ENCODE measurements at regions not wholly inside any gene's neighbourhood (a gene's known extent, or its start where the extent isn't known, plus 50 kb on each side); places are given as distances from the start of the nearest gene placed in this dataset.
"Not testable (repeated sequence)": the region's sequence is repeated elsewhere in the genome, so short reads cannot be mapped to it uniquely, and the experiment has no call there.

GRCh38 chr4:27123123-27123768, 262.6 kb downstream of the STIM2 start:
- H3K27me3 ChIP-seq (replicated peaks; ENCODE audit: control insufficient read depth, insufficient read depth, low read length): peaks cover 3% of the 10 kb centered on the region
- H3K9ac ChIP-seq (ENCODE audit: low read length): peak overlapping the region; percentile 5
- no peaks in the 10 kb centered on the region for H3K36me3 ChIP-seq (ENCODE audit: control insufficient read depth, insufficient read depth, low read length, severe bottlenecking)
- no peaks in the 10 kb centered on the region for H3K9me3 ChIP-seq (ENCODE audit: control insufficient read depth, low read length)
- no peak for DNase-seq (ENCODE audit: low read depth)
- H3K4me3 ChIP-seq (ENCODE audit: low read length): no peak overlapping the region
- peaks cover 18% of the 10 kb centered on the region for H3K4me1 ChIP-seq (ENCODE audit: control insufficient read depth, insufficient read depth, low read length)

- peaks cover 23% of the 10 kb centered on the region for H3K4me1 ChIP-seq (ENCODE audit: control insufficient read depth, insufficient read depth, low read length)
- DNase-seq (ENCODE audit: low read depth): no peak
- H3K36me3 ChIP-seq (ENCODE audit: control insufficient read depth, insufficient read depth, low read length, severe bottlenecking): no peaks in the 10 kb centered on the region
- H3K4me3 ChIP-seq (ENCODE audit: low read length): no peak overlapping the region
- peaks cover 3% of the 10 kb centered on the region for H3K27me3 ChIP-seq (replicated peaks; ENCODE audit: control insufficient read depth, insufficient read depth, low read length)
- peak overlapping the region; percentile 5 for H3K9ac ChIP-seq (ENCODE audit: low read length)
- no peaks in the 10 kb centered on the region for H3K9me3 ChIP-seq (ENCODE audit: control insufficient read depth, low read length)
Observed at GRCh38 chr4:27123769-27124124, 263.1 kb downstream of the STIM2 start.

- H3K9ac ChIP-seq (ENCODE audit: low read length); H3K36me3 ChIP-seq (ENCODE audit: control insufficient read depth, insufficient read depth, low read length, severe bottlenecking); DNase-seq (ENCODE audit: low read depth); H3K9me3 ChIP-seq (ENCODE audit: control insufficient read depth, low read length); H3K27me3 ChIP-seq (replicated peaks; ENCODE audit: control insufficient read depth, insufficient read depth, low read length); H3K4me3 ChIP-seq (ENCODE audit: low read length): not testable (repeated sequence)
- H3K4me1 ChIP-seq (ENCODE audit: control insufficient read depth, insufficient read depth, low read length): peaks cover 48% of the 10 kb centered on the region
Observed at GRCh38 chr4:27126895-27127294, 266.3 kb downstream of the STIM2 start.

- no peaks in the 10 kb centered on the region for H3K36me3 ChIP-seq (ENCODE audit: control insufficient read depth, insufficient read depth, low read length, severe bottlenecking)
- no peak overlapping the region for H3K4me3 ChIP-seq (ENCODE audit: low read length)
- DNase-seq (ENCODE audit: low read depth): no peak
- peaks cover 42% of the 10 kb centered on the region for H3K4me1 ChIP-seq (ENCODE audit: control insufficient read depth, insufficient read depth, low read length)
- no peaks in the 10 kb centered on the region for H3K27me3 ChIP-seq (replicated peaks; ENCODE audit: control insufficient read depth, insufficient read depth, low read length)
- H3K9me3 ChIP-seq (ENCODE audit: control insufficient read depth, low read length): peaks cover under 1% of the 10 kb centered on the region
- no peak overlapping the region for H3K9ac ChIP-seq (ENCODE audit: low read length)
Observed at GRCh38 chr4:27128443-27128842, 267.8 kb downstream of the STIM2 start.

- no peak for DNase-seq (ENCODE audit: low read depth)
- peak overlapping the region; percentile 44 for H3K4me3 ChIP-seq (ENCODE audit: low read length)
- H3K9me3 ChIP-seq (ENCODE audit: control insufficient read depth, low read length): peaks cover 7% of the 10 kb centered on the region
- H3K9ac ChIP-seq (ENCODE audit: low read length): peak overlapping the region; percentile 53
- no peaks in the 10 kb centered on the region for H3K27me3 ChIP-seq (replicated peaks; ENCODE audit: control insufficient read depth, insufficient read depth, low read length)
- H3K4me1 ChIP-seq (ENCODE audit: control insufficient read depth, insufficient read depth, low read length): peaks cover 36% of the 10 kb centered on the region
- no peaks in the 10 kb centered on the region for H3K36me3 ChIP-seq (ENCODE audit: control insufficient read depth, insufficient read depth, low read length, severe bottlenecking)
Observed at GRCh38 chr4:27129871-27130366, 269.3 kb downstream of the STIM2 start.

GRCh38 chr4:27132497-27132896, 271.9 kb downstream of the STIM2 start:
- Histone ChIP-seq H3K9ac (ENCODE audit: low read length) (no peak overlapping the region), H3K9me3 (ENCODE audit: control insufficient read depth, low read length) (peaks cover 19% of the 10 kb centered on the region), H3K4me1 (ENCODE audit: control insufficient read depth, insufficient read depth, low read length) (peaks cover 35% of the 10 kb centered on the region), H3K36me3 (ENCODE audit: control insufficient read depth, insufficient read depth, low read length, severe bottlenecking) (no peaks in the 10 kb centered on the region), H3K4me3 (ENCODE audit: low read length) (no peak overlapping the region), H3K27me3 (replicated peaks; ENCODE audit: control insufficient read depth, insufficient read depth, low read length) (no peaks in the 10 kb centered on the region)
- DNase-seq (ENCODE audit: low read depth): no peak

- Histone ChIP-seq H3K9ac (ENCODE audit: low read length) (no peak overlapping the region), H3K36me3 (ENCODE audit: control insufficient read depth, insufficient read depth, low read length, severe bottlenecking) (no peaks in the 10 kb centered on the region), H3K4me1 (ENCODE audit: control insufficient read depth, insufficient read depth, low read length) (peaks cover 11% of the 10 kb centered on the region), H3K9me3 (ENCODE audit: control insufficient read depth, low read length) (peaks cover 11% of the 10 kb centered on the region), H3K27me3 (replicated peaks; ENCODE audit: control insufficient read depth, insufficient read depth, low read length) (no peaks in the 10 kb centered on the region), H3K4me3 (ENCODE audit: low read length) (no peak overlapping the region)
- no peak for DNase-seq (ENCODE audit: low read depth)
Observed at GRCh38 chr4:27140486-27140885, 279.8 kb downstream of the STIM2 start.

GRCh38 chr4:27141530-27141929, 280.9 kb downstream of the STIM2 start:
- peaks cover 4% of the 10 kb centered on the region for H3K9me3 ChIP-seq (ENCODE audit: control insufficient read depth, low read length)
- peaks cover 19% of the 10 kb centered on the region for H3K4me1 ChIP-seq (ENCODE audit: control insufficient read depth, insufficient read depth, low read length)
- DNase-seq (ENCODE audit: low read depth): no peak
- no peaks in the 10 kb centered on the region for H3K27me3 ChIP-seq (replicated peaks; ENCODE audit: control insufficient read depth, insufficient read depth, low read length)
- H3K9ac ChIP-seq (ENCODE audit: low read length): no peak overlapping the region
- H3K4me3 ChIP-seq (ENCODE audit: low read length): no peak overlapping the region
- H3K36me3 ChIP-seq (ENCODE audit: control insufficient read depth, insufficient read depth, low read length, severe bottlenecking): no peaks in the 10 kb centered on the region

- Histone ChIP-seq H3K27me3 (replicated peaks; ENCODE audit: control insufficient read depth, insufficient read depth, low read length) (no peaks in the 10 kb centered on the region), H3K9ac (ENCODE audit: low read length) (no peak overlapping the region), H3K4me1 (ENCODE audit: control insufficient read depth, insufficient read depth, low read length) (peaks cover 20% of the 10 kb centered on the region), H3K9me3 (ENCODE audit: control insufficient read depth, low read length) (peaks cover 4% of the 10 kb centered on the region), H3K4me3 (ENCODE audit: low read length) (no peak overlapping the region), H3K36me3 (ENCODE audit: control insufficient read depth, insufficient read depth, low read length, severe bottlenecking) (no peaks in the 10 kb centered on the region)
- no peak for DNase-seq (ENCODE audit: low read depth)
Observed at GRCh38 chr4:27142841-27143240, 282.2 kb downstream of the STIM2 start.

GRCh38 chr4:27145597-27145996, 285.0 kb downstream of the STIM2 start:
- Histone ChIP-seq H3K4me1 (ENCODE audit: control insufficient read depth, insufficient read depth, low read length) (peaks cover 46% of the 10 kb centered on the region), H3K9ac (ENCODE audit: low read length) (no peak overlapping the region), H3K27me3 (replicated peaks; ENCODE audit: control insufficient read depth, insufficient read depth, low read length) (no peaks in the 10 kb centered on the region), H3K9me3 (ENCODE audit: control insufficient read depth, low read length) (no peaks in the 10 kb centered on the region), H3K4me3 (ENCODE audit: low read length) (no peak overlapping the region), H3K36me3 (ENCODE audit: control insufficient read depth, insufficient read depth, low read length, severe bottlenecking) (no peaks in the 10 kb centered on the region)
- DNase-seq (ENCODE audit: low read depth): no peak

GRCh38 chr4:27148211-27148895, 287.7 kb downstream of the STIM2 start:
- no peak for DNase-seq (ENCODE audit: low read depth)
- H3K9ac ChIP-seq (ENCODE audit: low read length): no peak overlapping the region
- H3K4me1 ChIP-seq (ENCODE audit: control insufficient read depth, insufficient read depth, low read length): peaks cover 53% of the 10 kb centered on the region
- no peaks in the 10 kb centered on the region for H3K36me3 ChIP-seq (ENCODE audit: control insufficient read depth, insufficient read depth, low read length, severe bottlenecking)
- no peaks in the 10 kb centered on the region for H3K27me3 ChIP-seq (replicated peaks; ENCODE audit: control insufficient read depth, insufficient read depth, low read length)
- no peak overlapping the region for H3K4me3 ChIP-seq (ENCODE audit: low read length)
- no peaks in the 10 kb centered on the region for H3K9me3 ChIP-seq (ENCODE audit: control insufficient read depth, low read length)

All from adipocyte (in vitro differentiated cells).